A172 (cell line): ENCODE measurements at regions not wholly inside any gene's neighbourhood (a gene's known extent, or its start where the extent isn't known, plus 50 kb on each side); places are given as distances from the start of the nearest gene placed in this dataset.

ENCODE experiments used
- DNase-seq: peaks from one replicate; pipeline ENCODE4 v3.0.0-alpha.2; 2015; ENCODE audit warnings: low spot score

- no peak for DNase-seq
Measured at GRCh38 chr13:24081387-24081786, 79.1 kb upstream of the SPATA13 start.

GRCh38 chr13:24083141-24083540 lies 77.4 kb upstream of the SPATA13 start:
- DNase-seq: no peak

- no peak for DNase-seq
Measured at GRCh38 chr13:24083722-24084421, 76.6 kb upstream of the SPATA13 start.

- no peak for DNase-seq
Measured at GRCh38 chr13:24085662-24086061, 74.9 kb upstream of the SPATA13 start.

GRCh38 chr13:24086642-24087041 lies 73.9 kb upstream of the SPATA13 start:
- DNase-seq: no peak

- DNase-seq: no peak
Measured at GRCh38 chr13:24087605-24088225, 72.8 kb upstream of the SPATA13 start.

- DNase-seq: no peak
Measured at GRCh38 chr13:24090049-24090448, 70.5 kb upstream of the SPATA13 start.

GRCh38 chr13:24091080-24091479 lies 69.4 kb upstream of the SPATA13 start:
- no peak for DNase-seq

GRCh38 chr13:24092108-24092507 lies 68.4 kb upstream of the SPATA13 start:
- DNase-seq: no peak

- no peak for DNase-seq
Measured at GRCh38 chr13:24093047-24093446, 67.5 kb upstream of the SPATA13 start.

GRCh38 chr13:24096659-24097058 lies 63.9 kb upstream of the SPATA13 start:
- no peak for DNase-seq

GRCh38 chr13:24097064-24097463 lies 63.5 kb upstream of the SPATA13 start:
- no peak for DNase-seq

GRCh38 chr13:24097667-24098066 lies 62.9 kb upstream of the SPATA13 start:
- no peak for DNase-seq

GRCh38 chr13:24099490-24099889 lies 61.0 kb upstream of the SPATA13 start:
- DNase-seq: no peak

GRCh38 chr13:24100188-24100587 lies 60.3 kb upstream of the SPATA13 start:
- no peak for DNase-seq

GRCh38 chr13:24103782-24104372 lies 56.6 kb upstream of the SPATA13 start:
- DNase-seq: no peak

- DNase-seq: no peak
Measured at GRCh38 chr13:24104723-24105122, 55.8 kb upstream of the SPATA13 start.

GRCh38 chr13:24106429-24106828 lies 54.1 kb upstream of the SPATA13 start:
- no peak for DNase-seq

- no peak for DNase-seq
Measured at GRCh38 chr13:24107955-24108614, 52.4 kb upstream of the SPATA13 start.

- no peak for DNase-seq
Measured at GRCh38 chr13:24108615-24108965, 51.9 kb upstream of the SPATA13 start.

GRCh38 chr13:24110011-24110410 lies 50.5 kb upstream of the SPATA13 start:
- DNase-seq: no peak
